T-cell (primary cell): ENCODE measurements at regions not wholly inside any gene's neighbourhood (a gene's known extent, or its start where the extent isn't known, plus 50 kb on each side); places are given as distances from the start of the nearest gene placed in this dataset.

Experiments used
- ATAC-seq, 4 experiments: fragments of 200-7000 bp in 3 of 4; fragments of 150-1000 bp in 1 of 4; cut with Tn5 transposase; replicated peaks in 1 of 4; 1 replicate in 3 of 4; 2 replicates in 1 of 4; pipeline ENCODE4 v1.10.0; 2021; ENCODE audit warnings: moderate library complexity in 3 of 4, mild to moderate bottlenecking in 2 of 4, moderate number of reproducible peaks in 1 of 4
- CTCF ChIA-PET, 2 donors: fragments of 300-600 bp; sonication (Branson Sonifier 250); formaldehyde crosslinking; loops; one replicate each; lab custom pipeline; 2022; ENCODE audit warnings: antibody characterized with exemption in 2 of 2; lab: Charles Lee
- POLR2A ChIA-PET, 2 donors: fragments of 300-600 bp; sonication (Branson Sonifier 250); formaldehyde crosslinking; loops; one replicate each; lab custom pipeline; 2022; ENCODE audit warnings: antibody characterized with exemption in 2 of 2; lab: Charles Lee
- DNase-seq, 35 experiments: peaks; one replicate each; pipeline versions ENCODE4 v3.0.0 to v3.0.0-alpha.2; 2013 to 2023
- H3K27ac ChIP-seq: one replicate; pipeline ENCODE4 v1.5.1; 2013; ENCODE audit warnings: low read length
- H3K27me3 ChIP-seq, 2 experiments: replicated peaks in 1 of 2; 1 replicate in 1 of 2; 2 replicates in 1 of 2; pipeline versions ENCODE4 v1.6.1 to v1.7.0; 2013; ENCODE audit warnings: low read length in 1 of 2, mixed read lengths in 1 of 2; ENCODE audit not compliant: control insufficient read depth in 2 of 2, insufficient read depth in 2 of 2; ENCODE audit errors: extremely low read depth in 1 of 2
- H3K36me3 ChIP-seq, 2 donors: 1 replicate in 1 of 2; 2 replicates in 1 of 2; pipeline versions ENCODE4 v1.6.1 to v1.7.0; 2013; ENCODE audit warnings: low read length in 1 of 2; ENCODE audit not compliant: control insufficient read depth in 2 of 2, insufficient read depth in 1 of 2; ENCODE audit errors: extremely low read depth in 1 of 2
- H3K4me1 ChIP-seq, 2 experiments: 1 replicate in 1 of 2; 2 replicates in 1 of 2; pipeline versions ENCODE4 v1.6.1 to v1.7.0; 2013; ENCODE audit warnings: low read length in 2 of 2, mixed read lengths in 1 of 2; ENCODE audit not compliant: insufficient read depth in 2 of 2, control insufficient read depth in 1 of 2; ENCODE audit errors: extremely low read depth in 1 of 2
- H3K4me3 ChIP-seq, 2 donors: 1 replicate in 1 of 2; 2 replicates in 1 of 2; pipeline versions ENCODE4 v1.5.1 to v1.7.0; 2013; ENCODE audit warnings: mild to moderate bottlenecking in 2 of 2, low read length in 1 of 2, moderate library complexity in 1 of 2; ENCODE audit not compliant: control insufficient read depth in 1 of 2; ENCODE audit errors: extremely low read depth in 1 of 2
- H3K9me3 ChIP-seq: 2 replicates; pipeline ENCODE4 v1.7.0; 2013
- H3K27ac Mint-ChIP-seq, 2 donors: one replicate each; pipeline ENCODE4 v1.8.0; 2020 to 2021; ENCODE audit warnings: mild to moderate bottlenecking in 2 of 2, mixed read lengths in 2 of 2
- H3K27me3 Mint-ChIP-seq, 2 donors: one replicate each; pipeline ENCODE4 v1.8.0; 2021 to 2022; ENCODE audit warnings: mixed read lengths in 2 of 2
- H3K36me3 Mint-ChIP-seq: one replicate; pipeline ENCODE4 v1.8.0; 2021; ENCODE audit warnings: mixed read lengths
- H3K4me1 Mint-ChIP-seq, 3 donors: one replicate each; pipeline ENCODE4 v1.8.0; 2020 to 2022; ENCODE audit warnings: mixed read lengths in 3 of 3, mild to moderate bottlenecking in 1 of 3
- H3K4me3 Mint-ChIP-seq, 3 donors: one replicate each; pipeline ENCODE4 v1.8.0; 2020 to 2022; ENCODE audit warnings: mild to moderate bottlenecking in 3 of 3, mixed read lengths in 3 of 3, moderate library complexity in 3 of 3
- H3K9me3 Mint-ChIP-seq, 3 donors: one replicate each; pipeline ENCODE4 v1.8.0; 2020 to 2022; ENCODE audit warnings: mixed read lengths in 3 of 3
- whole genome bisulfite sequencing: methylation state at CpG from one replicate; pipeline ENCODE4 v1.1.5; 2013; ENCODE audit warnings: missing lambda C conversion rate; ENCODE audit not compliant: insufficient coverage; 5-methylcytosine and 5-hydroxymethylcytosine counted together

DNA sequence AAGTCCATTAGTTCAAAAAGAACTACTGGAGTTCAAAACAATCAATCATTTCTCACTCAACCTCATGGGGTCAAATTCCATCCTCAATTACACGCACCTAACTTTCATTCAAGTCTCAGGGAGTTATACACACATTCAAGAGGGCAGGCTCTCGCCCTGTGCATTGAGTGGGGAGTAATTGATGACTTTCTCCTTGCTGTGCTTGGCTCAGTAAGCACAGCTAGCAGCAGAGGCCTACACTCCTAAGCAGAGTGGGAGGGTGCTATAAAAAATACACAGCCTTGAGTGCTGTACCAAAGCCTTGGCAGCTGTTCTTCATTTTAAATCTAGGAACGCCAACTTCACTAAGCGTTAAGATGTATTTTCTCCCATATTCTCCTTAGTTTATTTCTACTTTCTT lies 958.3 kb upstream of the ADGRL3 start:
- H3K36me3 Mint-ChIP-seq: no peaks in the 10 kb centered on the region
- ChIA-PET CTCF (no interaction called here), POLR2A (no interaction called here)
- no peak overlapping the region for H3K27ac Mint-ChIP-seq
- Histone ChIP-seq H3K4me3 (no peak overlapping the region), H3K4me1 (no peaks in the 10 kb centered on the region), H3K27me3 (no peaks in the 10 kb centered on the region), H3K27ac (no peak overlapping the region), H3K36me3 (no peaks in the 10 kb centered on the region), H3K9me3 (no peaks in the 10 kb centered on the region)
- H3K27me3 Mint-ChIP-seq: no peaks in the 10 kb centered on the region
- no peak overlapping the region for H3K4me3 Mint-ChIP-seq
- no peaks in the 10 kb centered on the region for H3K4me1 Mint-ChIP-seq
- peaks cover 10 to 23% (median 13%) of the 10 kb centered on the region in 3 donors for H3K9me3 Mint-ChIP-seq
- ATAC-seq (no peak), DNase-seq (no peak)
- WGBS: no CpG with 5 or more reads among the region's 4 CpGs

DNA sequence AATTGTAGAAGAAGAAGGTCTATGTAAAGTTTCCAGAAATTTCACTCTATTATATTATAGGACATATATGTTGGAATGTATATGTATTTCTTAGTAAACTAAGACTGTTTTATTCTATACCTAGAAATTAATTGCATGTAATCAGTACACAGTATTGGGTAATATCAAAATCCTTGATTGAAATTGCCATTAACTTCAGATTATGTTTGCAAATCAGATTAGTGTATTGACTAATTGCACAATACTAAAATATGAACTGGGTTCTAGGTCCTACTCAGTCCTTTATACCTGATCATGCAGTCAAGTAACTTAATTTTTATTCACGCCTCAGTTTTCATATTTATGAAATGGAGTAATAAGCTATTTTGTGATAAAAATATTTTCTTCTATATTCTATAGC lies 950.3 kb upstream of the ADGRL3 start:
- WGBS: no CpG with 5 or more reads among the region's 1 CpG
- ChIA-PET CTCF (no interaction called here), POLR2A (no interaction called here)
- Mint-ChIP-seq H3K27me3 (no peaks in the 10 kb centered on the region), H3K9me3 (peaks cover 9 to 22% (median 9%) of the 10 kb centered on the region in 3 donors), H3K36me3 (no peaks in the 10 kb centered on the region), H3K27ac (no peak overlapping the region), H3K4me3 (no peak overlapping the region), H3K4me1 (no peaks in the 10 kb centered on the region)
- Histone ChIP-seq H3K9me3 (no peaks in the 10 kb centered on the region), H3K4me3 (no peak overlapping the region), H3K27ac (no peak overlapping the region), H3K4me1 (no peaks in the 10 kb centered on the region), H3K27me3 (no peaks in the 10 kb centered on the region), H3K36me3 (no peaks in the 10 kb centered on the region)
- ATAC-seq: no peak
- no peak for DNase-seq

- Histone ChIP-seq H3K27me3 (no peaks in the 10 kb centered on the region), H3K36me3 (no peaks in the 10 kb centered on the region), H3K4me1 (no peaks in the 10 kb centered on the region), H3K4me3 (no peak overlapping the region), H3K27ac (no peak overlapping the region), H3K9me3 (no peaks in the 10 kb centered on the region)
- Mint-ChIP-seq H3K27me3 (no peaks in the 10 kb centered on the region), H3K4me1 (no peaks in the 10 kb centered on the region), H3K27ac (no peak overlapping the region), H3K36me3 (no peaks in the 10 kb centered on the region), H3K4me3 (no peak overlapping the region), H3K9me3 (peaks cover 9 to 16% (median 11%) of the 10 kb centered on the region in 3 donors)
- ATAC-seq (no peak), DNase-seq (no peak)
- POLR2A ChIA-PET: no interaction called here
- CTCF ChIA-PET: no interaction called here
- 40% methylated on average over 1 of the region's 1 CpG for WGBS
Observed at GRCh38 chr4:60250657-60251056, 949.5 kb upstream of the ADGRL3 start.

DNA sequence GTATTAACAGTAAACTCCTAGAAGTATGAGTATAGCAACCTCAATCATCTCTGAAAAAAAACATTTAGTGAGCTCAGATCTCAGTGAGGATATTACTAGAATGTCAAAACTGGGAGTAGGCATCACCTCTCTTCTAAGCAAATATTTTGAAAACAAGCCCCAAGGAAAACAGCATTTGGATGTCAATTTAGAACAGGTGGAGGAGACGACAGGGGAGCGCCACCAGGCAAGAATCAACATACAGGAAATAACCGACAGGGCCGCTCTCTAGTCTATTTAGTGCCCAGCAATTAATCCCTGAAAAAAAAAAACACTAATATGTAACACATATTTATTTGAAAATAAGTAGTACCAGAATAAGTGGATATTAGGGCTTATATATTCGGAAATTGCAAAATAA lies 940.3 kb upstream of the ADGRL3 start:
- Histone ChIP-seq H3K9me3 (no peaks in the 10 kb centered on the region), H3K36me3 (no peaks in the 10 kb centered on the region), H3K4me3 (no peak overlapping the region), H3K27me3 (no peaks in the 10 kb centered on the region), H3K27ac (no peak overlapping the region), H3K4me1 (no peaks in the 10 kb centered on the region)
- POLR2A ChIA-PET: no interaction called here
- peaks cover 0 to 16% (median 13%) of the 10 kb centered on the region in 3 donors for H3K9me3 Mint-ChIP-seq
- WGBS: no CpG with 5 or more reads among the region's 5 CpGs
- H3K27ac Mint-ChIP-seq: no peak overlapping the region
- DNase-seq (no peak), ATAC-seq (no peak)
- no peaks in the 10 kb centered on the region for H3K36me3 Mint-ChIP-seq
- no peak overlapping the region for H3K4me3 Mint-ChIP-seq
- CTCF ChIA-PET: no interaction called here
- H3K27me3 Mint-ChIP-seq: no peaks in the 10 kb centered on the region
- no peaks in the 10 kb centered on the region for H3K4me1 Mint-ChIP-seq

GRCh38 chr4:60266505-60266904 lies 933.6 kb upstream of the ADGRL3 start:
- WGBS: no CpG with 5 or more reads among the region's 1 CpG
- no peaks in the 10 kb centered on the region for H3K36me3 Mint-ChIP-seq
- no peak overlapping the region for H3K4me3 Mint-ChIP-seq
- H3K4me1 ChIP-seq: no peaks in the 10 kb centered on the region
- ChIA-PET POLR2A (no interaction called here), CTCF (no interaction called here)
- no peak overlapping the region for H3K4me3 ChIP-seq
- H3K27me3 Mint-ChIP-seq: no peaks in the 10 kb centered on the region
- no peaks in the 10 kb centered on the region for H3K9me3 ChIP-seq
- peaks cover 9 to 17% (median 15%) of the 10 kb centered on the region in 3 donors for H3K9me3 Mint-ChIP-seq
- no peaks in the 10 kb centered on the region for H3K36me3 ChIP-seq
- no peaks in the 10 kb centered on the region for H3K27me3 ChIP-seq
- no peak for DNase-seq
- no peak overlapping the region for H3K27ac Mint-ChIP-seq
- ATAC-seq: no peak
- no peak overlapping the region for H3K27ac ChIP-seq
- no peaks in the 10 kb centered on the region for H3K4me1 Mint-ChIP-seq

- Mint-ChIP-seq H3K36me3 (no peaks in the 10 kb centered on the region), H3K27me3 (no peaks in the 10 kb centered on the region), H3K4me1 (no peaks in the 10 kb centered on the region), H3K27ac (no peak overlapping the region), H3K4me3 (no peak overlapping the region), H3K9me3 (peaks cover 23 to 31% (median 25%) of the 10 kb centered on the region in 3 donors)
- no peaks in the 10 kb centered on the region for H3K27me3 ChIP-seq
- H3K4me3 ChIP-seq: no peak overlapping the region
- WGBS: no CpG with 5 or more reads among the region's 2 CpGs
- no peak for DNase-seq
- H3K9me3 ChIP-seq: peaks cover 2% of the 10 kb centered on the region
- no peaks in the 10 kb centered on the region for H3K4me1 ChIP-seq
- ChIA-PET POLR2A (no interaction called here), CTCF (no interaction called here)
- ATAC-seq: no peak
- no peaks in the 10 kb centered on the region for H3K36me3 ChIP-seq
- H3K27ac ChIP-seq: no peak overlapping the region
Observed at GRCh38 chr4:60296386-60296785, 903.7 kb upstream of the ADGRL3 start.

GRCh38 chr4:60313611-60314178 lies 886.4 kb upstream of the ADGRL3 start:
- Histone ChIP-seq H3K27me3 (no peaks in the 10 kb centered on the region), H3K4me3 (no peak overlapping the region), H3K36me3 (no peaks in the 10 kb centered on the region), H3K4me1 (no peaks in the 10 kb centered on the region), H3K9me3 (no peaks in the 10 kb centered on the region), H3K27ac (no peak overlapping the region)
- ATAC-seq: no peak
- peaks cover 5 to 21% (median 15%) of the 10 kb centered on the region in 3 donors for H3K9me3 Mint-ChIP-seq
- no peaks in the 10 kb centered on the region for H3K27me3 Mint-ChIP-seq
- no peaks in the 10 kb centered on the region for H3K4me1 Mint-ChIP-seq
- DNase-seq: no peak
- no peak overlapping the region for H3K27ac Mint-ChIP-seq
- POLR2A ChIA-PET: no interaction called here
- WGBS: no CpG with 5 or more reads among the region's 2 CpGs
- no peak overlapping the region for H3K4me3 Mint-ChIP-seq
- CTCF ChIA-PET: no interaction called here
- no peaks in the 10 kb centered on the region for H3K36me3 Mint-ChIP-seq
